H1 (cell line): ENCODE measurements at regions not wholly inside any gene's neighbourhood (a gene's known extent, or its start where the extent isn't known, plus 50 kb on each side); places are given as distances from the start of the nearest gene placed in this dataset.
A peak's percentile ranks its signal among the peaks of the same experiment; 100 is the strongest.
"Not testable (repeated sequence)": the region's sequence is repeated elsewhere in the genome, so short reads cannot be mapped to it uniquely, and the experiment has no call there.

Experiments used
- CTCF ChIA-PET: fragments of 300-600 bp; sonication (Branson Sonifier 250); formaldehyde crosslinking; loops from one replicate; lab custom pipeline; 2021; ENCODE audit not compliant: partially characterized antibody; lab: Charles Lee
- POLR2A ChIA-PET: fragments of 300-600 bp; sonication (Branson Sonifier 250); formaldehyde crosslinking; loops from one replicate; lab custom pipeline; 2021; ENCODE audit warnings: inconsistent platforms; ENCODE audit not compliant: partially characterized antibody; lab: Charles Lee
- DNase-seq, 2 experiments: peaks; one replicate each; pipeline versions ENCODE4 v3.0.0 to v3.0.0-alpha.2; 2010 to 2022; ENCODE audit warnings: low spot score in 2 of 2, low read depth in 1 of 2, mixed read lengths in 1 of 2
- FAIRE-seq: peaks from 2 replicates; lab custom pipeline; 2011; peaks lifted over from hg19 to GRCh38; lab: Jason Lieb, UNC
- H2AFZ ChIP-seq: 2 replicates; pipeline ENCODE4 v1.8.1; 2012; ENCODE audit warnings: low read length, inconsistent platforms
- H2AK5ac ChIP-seq: 2 replicates; pipeline ENCODE4 v1.6.1; 2013; ENCODE audit warnings: low read depth, low read length
- H2BK120ac ChIP-seq: replicated peaks from 2 replicates; pipeline ENCODE3; 2013; ENCODE audit warnings: low read depth, low read length, inconsistent platforms
- H2BK12ac ChIP-seq: 2 replicates; pipeline ENCODE4 v1.6.1; 2013; ENCODE audit warnings: low read depth, low read length
- H2BK15ac ChIP-seq: 2 replicates; pipeline ENCODE4 v1.6.1; 2013; ENCODE audit warnings: low read length
- H2BK20ac ChIP-seq: 2 replicates; pipeline ENCODE4 v1.6.1; 2013; ENCODE audit warnings: low read length
- H2BK5ac ChIP-seq: 2 replicates; pipeline ENCODE4 v1.6.1; 2013; ENCODE audit warnings: low read depth, low read length
- H3K14ac ChIP-seq: 2 replicates; pipeline ENCODE4 v1.6.1; 2013; ENCODE audit warnings: inconsistent platforms; ENCODE audit not compliant: insufficient read length
- H3K18ac ChIP-seq: 2 replicates; pipeline ENCODE4 v1.6.1; 2013; ENCODE audit warnings: low read length; ENCODE audit errors: extremely low read depth
- H3K23ac ChIP-seq: 2 replicates; pipeline ENCODE4 v1.6.1; 2013; ENCODE audit warnings: inconsistent platforms; ENCODE audit not compliant: insufficient read length
- H3K23me2 ChIP-seq: 2 replicates; pipeline ENCODE4 v1.6.1; 2013; ENCODE audit warnings: low read depth, low read length
- H3K27ac ChIP-seq: 2 replicates; pipeline ENCODE4 v1.6.1; 2011; ENCODE audit warnings: low read depth, low read length, inconsistent platforms
- H3K27me3 ChIP-seq, 4 experiments: replicated peaks in 1 of 4; 1 replicate in 1 of 4; 2 replicates in 3 of 4; pipeline versions ENCODE4 v1.6.1 to v1.8.1; 2011 to 2013; ENCODE audit warnings: low read length in 3 of 4, mild to moderate bottlenecking in 3 of 4, inconsistent platforms in 2 of 4, mixed read lengths in 2 of 4, moderate library complexity in 1 of 4; ENCODE audit not compliant: control insufficient read depth in 3 of 4, insufficient read depth in 3 of 4; ENCODE audit errors: extremely low read depth in 1 of 4
- H3K36me3 ChIP-seq, 4 experiments: 2 replicates each; pipeline versions ENCODE4 v1.6.1 to v1.8.1; 2011 to 2013; ENCODE audit warnings: mild to moderate bottlenecking in 4 of 4, low read length in 3 of 4, moderate library complexity in 2 of 4, control low read depth in 1 of 4, inconsistent platforms in 1 of 4; ENCODE audit not compliant: insufficient read depth in 4 of 4, control insufficient read depth in 2 of 4
- H3K4ac ChIP-seq: replicated peaks from 2 replicates; pipeline ENCODE3; 2013; ENCODE audit warnings: low read length, low read depth, mixed read lengths, inconsistent platforms; ENCODE audit not compliant: insufficient read length
- H3K4me1 ChIP-seq, 4 experiments: replicated peaks in 1 of 4; 1 replicate in 1 of 4; 2 replicates in 3 of 4; pipeline versions ENCODE4 v1.6.1 to v1.8.1; 2011 to 2013; ENCODE audit warnings: low read length in 3 of 4, inconsistent platforms in 2 of 4, mixed read lengths in 1 of 4; ENCODE audit not compliant: insufficient read depth in 4 of 4, control insufficient read depth in 3 of 4
- H3K4me2 ChIP-seq, 2 experiments: 2 replicates each; pipeline versions ENCODE4 v1.6.1 to v1.8.1; 2011 to 2013; ENCODE audit warnings: low read depth in 2 of 2, low read length in 2 of 2, control low read depth in 1 of 2, inconsistent platforms in 1 of 2, mild to moderate bottlenecking in 1 of 2; ENCODE audit not compliant: insufficient read depth in 1 of 2
- H3K4me3 ChIP-seq, 4 experiments: fragments of 200-600, 300-600 bp in 1 of 4; sonication (generic), shearing (Covaris generic), sonication (Bioruptor Twin) in 1 of 4; 2 replicates each; pipeline versions ENCODE4 v1.5.1 to v1.8.1; 2011 to 2016; ENCODE audit warnings: low read length in 4 of 4, low read depth in 3 of 4, control low read depth in 2 of 4, inconsistent platforms in 2 of 4, mild to moderate bottlenecking in 2 of 4, mixed read lengths in 1 of 4, moderate library complexity in 1 of 4; ENCODE audit not compliant: insufficient read depth in 2 of 4; ENCODE audit errors: extremely low read depth in 1 of 4
- H3K56ac ChIP-seq: replicated peaks from 2 replicates; pipeline ENCODE3; 2013; ENCODE audit warnings: low read depth, mild to moderate bottlenecking, mixed read lengths, low read length, inconsistent platforms; ENCODE audit not compliant: insufficient read length
- H3K79me1 ChIP-seq: 2 replicates; pipeline ENCODE4 v1.6.1; 2013; ENCODE audit warnings: low read depth, low read length, control low read depth
- H3K79me2 ChIP-seq, 2 experiments: 2 replicates each; pipeline versions ENCODE4 v1.6.1 to v1.8.1; 2012 to 2013; ENCODE audit warnings: low read length in 2 of 2, mild to moderate bottlenecking in 2 of 2, inconsistent platforms in 1 of 2; ENCODE audit not compliant: insufficient read depth in 2 of 2, control insufficient read depth in 1 of 2
- H3K9ac ChIP-seq, 4 experiments: replicated peaks in 1 of 4; 1 replicate in 1 of 4; 2 replicates in 3 of 4; pipeline versions ENCODE4 v1.6.1 to v1.8.1; 2011 to 2013; ENCODE audit warnings: low read depth in 3 of 4, low read length in 3 of 4, control low read depth in 2 of 4, mild to moderate bottlenecking in 2 of 4, moderate library complexity in 2 of 4, inconsistent platforms in 1 of 4; ENCODE audit errors: extremely low read depth in 1 of 4
- H3K9me3 ChIP-seq, 2 experiments: 2 replicates each; pipeline versions ENCODE4 v1.6.1 to v1.8.1; 2012 to 2013; ENCODE audit warnings: mild to moderate bottlenecking in 2 of 2, moderate library complexity in 2 of 2, control low read depth in 1 of 2, inconsistent platforms in 1 of 2, low read depth in 1 of 2, low read length in 1 of 2, mixed read lengths in 1 of 2; ENCODE audit not compliant: insufficient read depth in 2 of 2
- H4K20me1 ChIP-seq, 2 experiments: replicated peaks in 1 of 2; 2 replicates each; pipeline versions ENCODE3 to v1.8.1; 2011 to 2013; ENCODE audit warnings: inconsistent platforms in 2 of 2, low read length in 2 of 2, mild to moderate bottlenecking in 1 of 2; ENCODE audit not compliant: insufficient read depth in 2 of 2, control insufficient read depth in 1 of 2
- H4K5ac ChIP-seq: 2 replicates; pipeline ENCODE4 v1.6.1; 2013; ENCODE audit warnings: low read length, low read depth, mixed read lengths, inconsistent platforms; ENCODE audit not compliant: insufficient read length
- H4K8ac ChIP-seq: 2 replicates; pipeline ENCODE4 v1.8.0; 2013; ENCODE audit warnings: mild to moderate bottlenecking, moderate library complexity, low read length, inconsistent platforms; ENCODE audit not compliant: insufficient read depth; ENCODE audit errors: extremely low read depth
- H4K91ac ChIP-seq: replicated peaks from 2 replicates; pipeline ENCODE3; 2013; ENCODE audit warnings: low read length, mixed read lengths, inconsistent platforms; ENCODE audit not compliant: insufficient read length
- WGBS, 2 experiments: shearing (Covaris generic) in 1 of 2; methylation state at CpG; one replicate each; pipeline versions ENCODE4 v1.1.6 to v1.1.7; 2013 to 2015; ENCODE audit warnings: low lambda C conversion rate in 2 of 2, mixed read lengths in 2 of 2, inconsistent platforms in 1 of 2, low coverage in 1 of 2, missing lambda C conversion rate in 1 of 2; ENCODE audit not compliant: insufficient replicate concordance in 2 of 2, insufficient coverage in 1 of 2, insufficient read length in 1 of 2; ENCODE audit errors: extremely low coverage in 1 of 2, missing lambda C conversion rate in 1 of 2; 5-methylcytosine and 5-hydroxymethylcytosine counted together

DNA sequence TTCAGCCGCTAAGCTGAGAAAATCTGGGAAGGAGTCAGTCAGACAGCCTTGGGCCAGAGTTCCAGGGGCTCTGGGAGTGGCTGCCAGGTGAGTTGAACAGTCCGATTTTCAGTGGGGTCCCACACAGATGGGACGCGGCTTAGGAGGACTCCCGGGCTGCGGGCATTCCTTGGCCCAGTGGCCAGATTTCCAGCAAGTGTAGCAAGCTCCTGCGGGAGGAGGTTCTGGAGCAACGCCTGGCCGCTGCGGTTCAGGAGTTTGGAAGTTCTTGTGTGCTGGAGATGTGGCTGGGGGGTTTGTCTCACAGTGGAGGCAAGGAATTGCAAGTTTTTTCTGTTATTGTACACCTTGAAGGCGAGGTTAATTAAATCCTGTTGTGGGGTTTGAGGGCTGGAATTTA, 1020.1 kb upstream of the MANEA start:
- H3K4me1 ChIP-seq: not testable (repeated sequence)

More for the DNA sequence above, 1020.1 kb upstream of the MANEA start:
- H3K18ac ChIP-seq, H2BK120ac ChIP-seq, H3K79me1 ChIP-seq, H2BK12ac ChIP-seq, H4K20me1 ChIP-seq, H3K4ac ChIP-seq, POLR2A ChIA-PET, H2AFZ ChIP-seq, H3K56ac ChIP-seq, H2BK20ac ChIP-seq, H2BK15ac ChIP-seq, H3K4me2 ChIP-seq, H3K23me2 ChIP-seq, H3K23ac ChIP-seq, H3K14ac ChIP-seq, H4K8ac ChIP-seq, H3K79me2 ChIP-seq, H3K27ac ChIP-seq, H3K9ac ChIP-seq, CTCF ChIA-PET, H3K27me3 ChIP-seq, DNase-seq, H3K9me3 ChIP-seq, H4K91ac ChIP-seq, H2BK5ac ChIP-seq, H2AK5ac ChIP-seq, H4K5ac ChIP-seq, FAIRE-seq: not testable (repeated sequence)
- H3K36me3 ChIP-seq: peaks cover 0 to 15% (median 0%) of the 10 kb centered on the region in 4 experiments; a peak in 2 of 8 replicates
- peak overlapping the region in 2 of 4 experiments; percentile 25 to 28; a peak in 2 of 8 replicates for H3K4me3 ChIP-seq
- WGBS, 2 experiments: 72% methylated on average over 11 of the region's 11 CpGs; no CpG with 5 or more reads in 1 of the 2 experiments
